Activated CD8-positive, alpha-beta T cell treated with anti-CD3 and anti-CD28 coated beads for 36 hours (primary cell): ENCODE measurements at regions not wholly inside any gene's neighbourhood (a gene's known extent, or its start where the extent isn't known, plus 50 kb on each side); places are given as distances from the start of the nearest gene placed in this dataset.

Source experiments
- ATAC-seq: fragments of 200-7000 bp; cut with Tn5 transposase; one replicate; pipeline ENCODE4 v1.10.0; 2021; ENCODE audit warnings: mild to moderate bottlenecking, moderate library complexity
- CTCF ChIA-PET: fragments of 350-600 bp; sonication (Branson Sonifier 250); formaldehyde crosslinking; loops from one replicate; lab custom pipeline; 2021; ENCODE audit warnings: antibody characterized with exemption; lab: Charles Lee
- POLR2A ChIA-PET: fragments of 350-600 bp; sonication (Branson Sonifier 250); formaldehyde crosslinking; loops from one replicate; lab custom pipeline; 2021; ENCODE audit warnings: antibody characterized with exemption; lab: Charles Lee
- DNase-seq: peaks from one replicate; pipeline ENCODE4 v3.0.0-alpha.2; 2020
- H3K27ac Mint-ChIP-seq: one replicate; pipeline ENCODE4 v1.8.0; 2021; ENCODE audit warnings: mild to moderate bottlenecking, mixed read lengths
- H3K27me3 Mint-ChIP-seq: one replicate; pipeline ENCODE4 v1.8.0; 2021; ENCODE audit warnings: mixed read lengths
- H3K36me3 Mint-ChIP-seq: one replicate; pipeline ENCODE4 v1.8.0; 2021; ENCODE audit warnings: low read depth, mixed read lengths
- H3K4me1 Mint-ChIP-seq: one replicate; pipeline ENCODE4 v1.8.0; 2021; ENCODE audit warnings: low read depth, mixed read lengths
- H3K4me3 Mint-ChIP-seq: one replicate; pipeline ENCODE4 v1.8.0; 2021; ENCODE audit warnings: mild to moderate bottlenecking, moderate library complexity, mixed read lengths
- H3K9me3 Mint-ChIP-seq: one replicate; pipeline ENCODE4 v1.8.0; 2021; ENCODE audit warnings: mixed read lengths
- intact Hi-C: fragments of 100-400 bp; cut with micrococcal nuclease; formaldehyde crosslinking; loops from one replicate; pipeline ENCODE4 v1.10.0; 2022
- TF ChIP-seq, protein P1 (sequence below): fragments of 200-600 bp; IDR thresholded peaks from one replicate; pipeline ENCODE4 v1.8.0; 2022; ENCODE audit warnings: antibody characterized with exemption, mild to moderate bottlenecking

DNA sequence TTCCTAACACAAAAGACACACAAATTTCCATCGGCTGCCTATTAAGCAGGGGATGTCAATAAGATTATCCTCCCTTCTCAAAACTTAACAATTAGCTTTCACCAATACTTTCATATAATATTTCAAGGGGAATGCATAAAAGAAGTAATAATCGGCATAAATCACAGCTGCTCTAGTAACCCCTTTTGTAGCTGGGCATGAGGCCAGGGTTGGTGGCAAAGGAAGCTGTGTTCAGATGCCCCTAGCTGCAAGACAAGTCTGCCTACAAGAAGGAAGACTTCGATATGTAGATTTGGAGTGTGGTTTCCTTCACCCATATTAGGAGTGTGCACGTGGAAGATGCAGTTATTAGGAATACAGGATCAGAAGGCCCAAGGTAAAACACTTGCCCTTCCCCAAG is 156.9 kb upstream of the SSTR4 start:
- ChIA-PET POLR2A (no interaction called here), CTCF (no interaction called here)
- Mint-ChIP-seq H3K9me3 (no peaks in the 10 kb centered on the region), H3K27ac (no peak overlapping the region), H3K4me1 (no peaks in the 10 kb centered on the region), H3K36me3 (no peaks in the 10 kb centered on the region), H3K4me3 (no peak overlapping the region), H3K27me3 (peaks cover 3% of the 10 kb centered on the region)
- TF ChIP-seq, protein P1, sequence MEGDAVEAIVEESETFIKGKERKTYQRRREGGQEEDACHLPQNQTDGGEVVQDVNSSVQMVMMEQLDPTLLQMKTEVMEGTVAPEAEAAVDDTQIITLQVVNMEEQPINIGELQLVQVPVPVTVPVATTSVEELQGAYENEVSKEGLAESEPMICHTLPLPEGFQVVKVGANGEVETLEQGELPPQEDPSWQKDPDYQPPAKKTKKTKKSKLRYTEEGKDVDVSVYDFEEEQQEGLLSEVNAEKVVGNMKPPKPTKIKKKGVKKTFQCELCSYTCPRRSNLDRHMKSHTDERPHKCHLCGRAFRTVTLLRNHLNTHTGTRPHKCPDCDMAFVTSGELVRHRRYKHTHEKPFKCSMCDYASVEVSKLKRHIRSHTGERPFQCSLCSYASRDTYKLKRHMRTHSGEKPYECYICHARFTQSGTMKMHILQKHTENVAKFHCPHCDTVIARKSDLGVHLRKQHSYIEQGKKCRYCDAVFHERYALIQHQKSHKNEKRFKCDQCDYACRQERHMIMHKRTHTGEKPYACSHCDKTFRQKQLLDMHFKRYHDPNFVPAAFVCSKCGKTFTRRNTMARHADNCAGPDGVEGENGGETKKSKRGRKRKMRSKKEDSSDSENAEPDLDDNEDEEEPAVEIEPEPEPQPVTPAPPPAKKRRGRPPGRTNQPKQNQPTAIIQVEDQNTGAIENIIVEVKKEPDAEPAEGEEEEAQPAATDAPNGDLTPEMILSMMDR: no peak
- DNase-seq (no peak), ATAC-seq (no peak)
- intact Hi-C loops: no loop called here

DNA sequence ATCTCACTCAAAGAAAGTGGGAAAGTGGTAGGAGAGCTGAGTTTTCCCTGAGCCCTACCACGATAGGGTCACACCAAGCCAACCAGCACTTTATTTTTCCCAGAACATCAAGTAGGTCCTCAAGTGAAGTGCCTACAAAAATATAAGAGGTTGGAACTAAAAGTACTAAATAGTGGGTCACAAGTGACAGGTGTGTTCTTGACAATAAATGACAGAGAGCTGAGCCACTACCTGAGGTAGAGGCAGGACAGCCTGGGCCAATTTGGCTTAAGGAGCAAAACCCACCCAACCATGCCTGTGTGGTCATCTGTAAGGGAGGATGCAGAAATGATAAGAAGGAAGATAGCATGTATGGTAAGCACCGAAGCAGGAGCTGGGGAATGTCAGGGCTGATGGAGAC is 154.8 kb upstream of the SSTR4 start:
- no peak for DNase-seq
- Mint-ChIP-seq H3K4me1 (no peaks in the 10 kb centered on the region), H3K4me3 (no peak overlapping the region), H3K36me3 (no peaks in the 10 kb centered on the region), H3K27ac (no peak overlapping the region), H3K9me3 (peaks cover 3% of the 10 kb centered on the region), H3K27me3 (peaks cover 3% of the 10 kb centered on the region)
- intact Hi-C loops: no loop called here
- TF ChIP-seq, protein P1: no peak
- CTCF ChIA-PET: no interaction called here
- no peak for ATAC-seq
- POLR2A ChIA-PET: no interaction called here

- H3K36me3 Mint-ChIP-seq: no peaks in the 10 kb centered on the region
- H3K27me3 Mint-ChIP-seq: peaks cover 2% of the 10 kb centered on the region
- ChIA-PET CTCF (no interaction called here), POLR2A (no interaction called here)
- no peaks in the 10 kb centered on the region for H3K4me1 Mint-ChIP-seq
- H3K4me3 Mint-ChIP-seq: no peak overlapping the region
- peaks cover 9% of the 10 kb centered on the region for H3K9me3 Mint-ChIP-seq
- ATAC-seq: no peak
- intact Hi-C loops: no loop called here
- H3K27ac Mint-ChIP-seq: no peak overlapping the region
- TF ChIP-seq, protein P1: no peak
- DNase-seq: no peak
Observed at GRCh38 chr20:22887796-22888195, 147.3 kb upstream of the SSTR4 start.

DNA sequence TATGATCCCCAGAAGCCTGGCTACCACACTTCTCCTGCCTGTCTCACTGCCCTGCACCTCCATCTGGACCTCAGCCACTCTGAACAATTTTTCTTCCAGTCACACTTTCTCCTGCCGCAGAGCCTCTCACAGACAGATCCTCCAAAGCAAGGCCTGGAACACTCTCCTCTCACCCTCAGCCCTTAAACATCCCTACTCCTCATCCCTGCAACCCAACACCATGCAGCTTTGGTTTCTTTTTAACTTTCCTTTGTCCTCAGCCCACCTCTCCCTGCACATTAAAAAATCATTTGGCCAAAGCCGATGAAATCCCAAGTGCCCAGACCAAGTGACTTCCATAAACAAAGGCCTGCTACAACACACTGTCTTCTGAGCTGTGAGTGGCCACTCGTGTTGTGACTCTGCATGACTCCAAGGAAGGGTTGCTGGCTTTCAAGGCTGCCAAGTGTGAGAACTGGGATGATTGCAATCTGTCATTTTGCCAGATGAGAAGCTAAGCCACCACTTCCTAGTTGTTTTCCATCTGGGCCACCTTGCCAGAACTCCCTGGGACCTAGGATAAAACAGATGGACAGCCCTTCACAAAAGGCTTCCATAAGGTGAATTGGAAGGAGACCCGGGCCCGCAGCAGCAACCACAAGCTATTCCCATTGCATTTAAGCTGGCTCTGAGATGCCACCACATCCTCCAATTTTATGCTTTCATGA is 144.4 kb upstream of the SSTR4 start:
- POLR2A ChIA-PET: interaction anchor here (0.6 kb wide), 1 partner anchor 85 kb away, joined by 3 read pairs; no protein-coding TSS in a partner anchor
- intact Hi-C loops: no loop called here

GRCh38 chr20:22901164-22901563 is 133.9 kb upstream of the SSTR4 start:
- DNase-seq: no peak
- intact Hi-C loops: no loop called here
- no peaks in the 10 kb centered on the region for H3K27me3 Mint-ChIP-seq
- H3K27ac Mint-ChIP-seq: no peak overlapping the region
- H3K9me3 Mint-ChIP-seq: peaks cover 13% of the 10 kb centered on the region
- ChIA-PET CTCF (no interaction called here), POLR2A (no interaction called here)
- H3K4me1 Mint-ChIP-seq: no peaks in the 10 kb centered on the region
- TF ChIP-seq, protein P1: no peak
- H3K4me3 Mint-ChIP-seq: no peak overlapping the region
- ATAC-seq: no peak
- H3K36me3 Mint-ChIP-seq: no peaks in the 10 kb centered on the region

More for the DNA sequence above, 144.4 kb upstream of the SSTR4 start:
- H3K36me3 Mint-ChIP-seq: no peaks in the 10 kb centered on the region
- peaks cover 2% of the 10 kb centered on the region for H3K27me3 Mint-ChIP-seq
- ATAC-seq (no peak), DNase-seq (no peak)
- H3K27ac Mint-ChIP-seq: no peak overlapping the region
- TF ChIP-seq, protein P1: no peak
- H3K9me3 Mint-ChIP-seq: peaks cover 5% of the 10 kb centered on the region
- no peaks in the 10 kb centered on the region for H3K4me1 Mint-ChIP-seq
- H3K4me3 Mint-ChIP-seq: no peak overlapping the region
- CTCF ChIA-PET: no interaction called here
